ENCODE measurements at regions not wholly inside any gene's neighbourhood (a gene's known extent, or its start where the extent isn't known, plus 50 kb on each side); places are given as distances from the start of the nearest gene placed in this dataset.

DNA sequence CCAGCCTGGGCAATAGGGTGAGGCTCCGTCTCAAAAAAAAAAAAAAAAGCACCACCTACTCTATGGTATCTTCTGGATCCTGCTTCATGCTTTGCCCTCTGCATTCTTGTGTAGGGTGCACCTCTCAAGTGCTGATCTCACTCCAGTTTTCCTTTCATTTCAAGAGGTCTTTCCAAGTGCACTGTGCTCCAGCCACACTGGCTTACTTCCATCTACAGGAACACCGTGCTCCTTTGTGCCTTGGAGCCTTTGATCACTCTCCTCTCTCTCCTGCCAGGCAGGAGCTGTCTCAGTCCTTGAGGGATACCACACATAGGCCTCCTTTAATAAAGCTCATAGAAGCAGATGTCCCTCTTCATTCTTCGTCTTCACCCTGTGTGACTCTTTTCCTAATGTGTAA lies 55.4 kb upstream of the GREM2 start:
- Histone ChIP-seq H3K4me3 (ENCODE audit: control insufficient read depth in 1 of 7, extremely low read depth in 1 of 7, insufficient read depth in 4 of 7, low read depth in 2 of 7, low read length in 6 of 7) (no peak overlapping the region), H3K27me3 (replicated peaks in 2 of 5; ENCODE audit: control insufficient read depth in 4 of 5, insufficient read depth in 5 of 5, low read length in 4 of 5) (peaks cover 0 to 2% (median 0%) of the 10 kb centered on the region in 5 experiments), H3K9me3 (ENCODE audit: control extremely low read depth in 1 of 5, control insufficient read depth in 4 of 5, insufficient read depth in 2 of 5, low read depth in 1 of 5, low read length in 4 of 5) (no peaks in the 10 kb centered on the region), H3K27ac (ENCODE audit: insufficient read depth in 1 of 2, low read depth in 1 of 2, low read length in 2 of 2, poor library complexity in 1 of 2, severe bottlenecking in 2 of 2) (no peak overlapping the region), H3K36me3 (ENCODE audit: control insufficient read depth in 4 of 4, insufficient read depth in 4 of 4, low read length in 3 of 4) (no peaks in the 10 kb centered on the region), H3K4me1 (ENCODE audit: control extremely low read depth in 1 of 4, control insufficient read depth in 4 of 4, insufficient read depth in 4 of 4, low read length in 3 of 4) (no peaks in the 10 kb centered on the region)
- ChIA-PET CTCF (no interaction called here), POLR2A (no interaction called here)
- no peak for DNase-seq
- WGBS (ENCODE audit: insufficient coverage): 90% methylated on average over 2 of the region's 3 CpGs

DNA sequence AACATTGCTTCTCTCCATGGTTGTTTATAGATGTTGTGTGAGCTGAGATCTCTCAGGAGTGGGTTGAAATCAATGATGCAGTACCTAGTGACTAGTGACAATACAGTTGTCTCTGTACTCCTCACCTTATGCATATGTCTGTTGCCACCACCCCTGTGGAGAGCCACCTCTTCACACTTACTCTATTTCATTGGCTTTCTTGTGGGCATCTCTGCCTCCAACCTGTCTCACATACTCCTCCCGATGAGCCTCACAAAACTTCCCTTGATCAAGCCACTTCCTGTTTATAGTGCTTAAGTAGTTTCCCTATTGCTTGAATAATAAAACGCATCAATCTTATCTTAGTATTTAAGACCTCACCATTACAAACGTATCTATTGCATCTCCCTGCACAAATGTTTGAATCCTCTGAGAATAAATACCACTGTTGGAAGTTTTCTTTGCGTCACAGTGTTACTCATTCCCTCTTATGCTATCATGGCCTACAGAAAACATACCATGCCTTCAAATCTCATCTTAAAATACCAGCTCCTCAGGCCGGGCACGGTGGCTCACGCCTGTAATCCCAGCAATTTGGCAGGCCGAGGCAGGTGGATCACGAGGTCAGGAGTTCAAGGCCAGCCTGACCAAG lies 54.7 kb upstream of the GREM2 start:
- WGBS (ENCODE audit: insufficient coverage): 69% methylated on average over 9 of the region's 9 CpGs
- Histone ChIP-seq H3K36me3 (ENCODE audit: control insufficient read depth in 4 of 4, insufficient read depth in 4 of 4, low read length in 3 of 4) (no peaks in the 10 kb centered on the region), H3K27ac (ENCODE audit: insufficient read depth in 1 of 2, low read depth in 1 of 2, low read length in 2 of 2, poor library complexity in 1 of 2, severe bottlenecking in 2 of 2) (no peak overlapping the region), H3K27me3 (replicated peaks in 2 of 5; ENCODE audit: control insufficient read depth in 4 of 5, insufficient read depth in 5 of 5, low read length in 4 of 5) (peaks cover 0 to 2% (median 0%) of the 10 kb centered on the region in 5 experiments), H3K9me3 (ENCODE audit: control extremely low read depth in 1 of 5, control insufficient read depth in 4 of 5, insufficient read depth in 2 of 5, low read depth in 1 of 5, low read length in 4 of 5) (no peaks in the 10 kb centered on the region), H3K4me1 (ENCODE audit: control extremely low read depth in 1 of 4, control insufficient read depth in 4 of 4, insufficient read depth in 4 of 4, low read length in 3 of 4) (no peaks in the 10 kb centered on the region), H3K4me3 (ENCODE audit: control insufficient read depth in 1 of 7, extremely low read depth in 1 of 7, insufficient read depth in 4 of 7, low read depth in 2 of 7, low read length in 6 of 7) (no peak overlapping the region)
- ChIA-PET POLR2A (no interaction called here), CTCF (no interaction called here)
- no peak for DNase-seq

DNA sequence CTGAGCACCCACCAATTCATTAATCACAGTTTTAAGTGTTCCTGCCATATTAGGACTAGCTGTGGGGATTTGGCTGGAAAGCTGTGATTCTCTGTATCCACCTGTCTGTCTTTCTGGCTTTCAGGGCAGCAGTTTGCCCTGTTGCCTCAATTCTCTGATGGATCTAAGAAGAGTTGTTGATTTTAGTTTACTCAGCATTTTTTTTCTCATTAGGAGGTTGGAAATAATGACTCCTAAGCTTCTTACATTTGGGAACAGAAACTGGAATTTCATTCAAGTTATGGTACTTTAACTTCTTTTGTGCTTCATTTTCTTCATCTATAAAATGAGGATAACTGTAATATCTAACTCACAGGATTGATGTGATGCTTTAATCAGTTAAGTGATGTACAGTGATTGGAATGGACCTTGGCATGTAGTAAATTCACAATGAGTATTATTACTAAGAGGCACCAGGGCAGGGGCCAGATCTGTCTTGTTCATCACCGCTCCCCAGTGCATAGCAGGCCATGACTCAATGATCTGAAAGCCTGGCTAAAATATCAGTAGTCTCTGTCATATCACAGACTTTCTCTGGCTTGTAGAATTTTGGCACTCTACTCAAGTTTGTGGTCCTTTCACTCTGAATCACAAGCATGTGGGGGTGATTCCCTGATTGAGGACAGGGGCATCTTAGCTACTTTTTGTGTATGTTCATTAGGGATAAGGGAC lies 51.4 kb upstream of the GREM2 start:
- Histone ChIP-seq H3K4me3 (ENCODE audit: control insufficient read depth in 1 of 7, extremely low read depth in 1 of 7, insufficient read depth in 4 of 7, low read depth in 2 of 7, low read length in 6 of 7) (no peak overlapping the region), H3K4me1 (ENCODE audit: control extremely low read depth in 1 of 4, control insufficient read depth in 4 of 4, insufficient read depth in 4 of 4, low read length in 3 of 4) (no peaks in the 10 kb centered on the region), H3K36me3 (ENCODE audit: control insufficient read depth in 4 of 4, insufficient read depth in 4 of 4, low read length in 3 of 4) (no peaks in the 10 kb centered on the region), H3K27ac (ENCODE audit: insufficient read depth in 1 of 2, low read depth in 1 of 2, low read length in 2 of 2, poor library complexity in 1 of 2, severe bottlenecking in 2 of 2) (no peak overlapping the region), H3K27me3 (replicated peaks in 2 of 5; ENCODE audit: control insufficient read depth in 4 of 5, insufficient read depth in 5 of 5, low read length in 4 of 5) (peaks cover 0 to 2% (median 0%) of the 10 kb centered on the region in 5 experiments), H3K9me3 (ENCODE audit: control extremely low read depth in 1 of 5, control insufficient read depth in 4 of 5, insufficient read depth in 2 of 5, low read depth in 1 of 5, low read length in 4 of 5) (no peaks in the 10 kb centered on the region)
- 100% methylated on average over 1 of the region's 1 CpG for WGBS (ENCODE audit: insufficient coverage)
- DNase-seq: no peak
- POLR2A ChIA-PET: no interaction called here
- CTCF ChIA-PET: no interaction called here
